GM23248 (cell line): ENCODE measurements at regions not wholly inside any gene's neighbourhood (a gene's known extent, or its start where the extent isn't known, plus 50 kb on each side); places are given as distances from the start of the nearest gene placed in this dataset.

Source experiments
- DNase-seq: peaks from one replicate; pipeline ENCODE4 v3.0.0-alpha.2; 2015
- H2AFZ ChIP-seq: fragments of 200-600 bp; sonication (generic); 2 replicates; pipeline ENCODE4 v1.6.1; 2016; ENCODE audit warnings: antibody characterized with exemption
- H3F3A ChIP-seq: fragments of 200-600 bp; sonication (generic); 2 replicates; pipeline ENCODE4 v1.6.1; 2016; ENCODE audit warnings: mild to moderate bottlenecking, antibody characterized with exemption, mixed run types; ENCODE audit not compliant: insufficient read depth
- H3K27ac ChIP-seq: fragments of 200-600 bp; sonication (generic); 2 replicates; pipeline ENCODE4 v1.5.1; 2016; ENCODE audit warnings: mild to moderate bottlenecking
- H3K27me3 ChIP-seq: fragments of 200-600 bp; sonication (generic); replicated peaks from 2 replicates; pipeline ENCODE4 v1.6.1; 2016; ENCODE audit warnings: mild to moderate bottlenecking; ENCODE audit not compliant: insufficient read depth
- H3K36me3 ChIP-seq: fragments of 200-600 bp; sonication (generic); 2 replicates; pipeline ENCODE4 v1.6.1; 2016; ENCODE audit warnings: low read depth, mild to moderate bottlenecking
- H3K4me1 ChIP-seq: fragments of 200-600 bp; sonication (generic); 2 replicates; pipeline ENCODE4 v1.6.1; 2016; ENCODE audit warnings: mild to moderate bottlenecking; ENCODE audit not compliant: insufficient read depth
- H3K4me2 ChIP-seq: fragments of 200-600 bp; sonication (generic); one replicate; pipeline ENCODE4 v1.6.1; 2016; ENCODE audit warnings: mild to moderate bottlenecking; ENCODE audit not compliant: unreplicated experiment
- H3K4me3 ChIP-seq: fragments of 200-600 bp; sonication (generic); 2 replicates; pipeline ENCODE4 v1.5.1; 2016; ENCODE audit warnings: mild to moderate bottlenecking
- H3K79me2 ChIP-seq: fragments of 200-600 bp; sonication (generic); 2 replicates; pipeline ENCODE4 v1.6.1; 2016; ENCODE audit warnings: mild to moderate bottlenecking; ENCODE audit not compliant: insufficient read depth
- H3K9ac ChIP-seq: fragments of 200-600 bp; sonication (generic); 2 replicates; pipeline ENCODE4 v1.6.1; 2016; ENCODE audit warnings: mild to moderate bottlenecking
- H3K9me2 ChIP-seq: fragments of 200-600 bp; sonication (generic); 2 replicates; pipeline ENCODE4 v1.6.1; 2016; ENCODE audit warnings: mixed run types, mild to moderate bottlenecking, moderate library complexity; ENCODE audit not compliant: insufficient read depth
- H3K9me3 ChIP-seq: fragments of 200-600 bp; sonication (generic); one replicate; pipeline ENCODE4 v1.6.1; 2017; ENCODE audit warnings: low read depth
- H4K20me1 ChIP-seq: fragments of 200-600 bp; sonication (generic); 2 replicates; pipeline ENCODE4 v1.6.0; 2016; ENCODE audit not compliant: insufficient read depth
- EZH2 ChIP-seq: fragments of 200-600 bp; sonication (generic); IDR thresholded peaks from 2 replicates; pipeline ENCODE4 v1.6.1; 2018; ENCODE audit warnings: antibody characterized with exemption, mild to moderate bottlenecking; ENCODE audit not compliant: insufficient read depth, poor library complexity, severe bottlenecking
- EZH2phosphoT487 ChIP-seq: fragments of 200-600 bp; sonication (generic); IDR thresholded peaks from 2 replicates; pipeline ENCODE4 v1.6.1; 2018; ENCODE audit warnings: antibody characterized with exemption, moderate library complexity, mild to moderate bottlenecking, low read depth; ENCODE audit not compliant: insufficient read depth
- WGBS, 2 experiments: methylation state at CpG; one replicate each; pipeline ENCODE4 v1.1.6; 2015 to 2017; ENCODE audit warnings: low lambda C conversion rate in 2 of 2, low coverage in 1 of 2; ENCODE audit errors: missing lambda C conversion rate in 2 of 2; 5-methylcytosine and 5-hydroxymethylcytosine counted together
- in situ Hi-C: fragments of 300-500 bp; cut with MboI; formaldehyde crosslinking; loops from 2 replicates; pipeline ENCODE4 v1.15.0; 2020

GRCh38 chr1:5111581-5111980 lies 457.2 kb downstream of the AJAP1 start:
- in situ Hi-C loops = no loop called here
- Histone ChIP-seq H3K36me3 (no peaks in the 10 kb centered on the region), H3K4me2 (no peak overlapping the region), H4K20me1 (no peaks in the 10 kb centered on the region), H3F3A (no peaks in the 10 kb centered on the region), H3K9me3 (no peaks in the 10 kb centered on the region), H3K4me3 (no peak overlapping the region), H3K9ac (no peak overlapping the region), H3K9me2 (no peaks in the 10 kb centered on the region), H3K4me1 (no peaks in the 10 kb centered on the region), H3K27ac (no peak overlapping the region), H3K27me3 (no peaks in the 10 kb centered on the region), H3K79me2 (no peaks in the 10 kb centered on the region), H2AFZ (no peak overlapping the region)
- 13 to 26% methylated on average over 2 of the region's 2 CpGs for WGBS, 2 experiments
- TF ChIP-seq EZH2phosphoT487 (no peak), EZH2 (no peak)
- no peak for DNase-seq

- Histone ChIP-seq H3K36me3 (no peaks in the 10 kb centered on the region), H2AFZ (no peak overlapping the region), H3K27ac (no peak overlapping the region), H3K9me2 (no peaks in the 10 kb centered on the region), H3K9me3 (no peaks in the 10 kb centered on the region), H3K27me3 (no peaks in the 10 kb centered on the region), H4K20me1 (no peaks in the 10 kb centered on the region), H3K4me3 (no peak overlapping the region), H3K79me2 (no peaks in the 10 kb centered on the region), H3F3A (no peaks in the 10 kb centered on the region), H3K9ac (no peak overlapping the region), H3K4me1 (no peaks in the 10 kb centered on the region), H3K4me2 (no peak overlapping the region)
- 13 to 14% methylated on average over 8 of the region's 8 CpGs for WGBS, 2 experiments
- no peak for DNase-seq
- in situ Hi-C loops = no loop called here
- no peak for TF ChIP-seq EZH2phosphoT487
- TF ChIP-seq EZH2 = no peak
Measured at GRCh38 chr1:5110508-5110907, 456.1 kb downstream of the AJAP1 start.

GRCh38 chr1:5109633-5110032 lies 455.2 kb downstream of the AJAP1 start:
- no peak overlapping the region for H3K4me2 ChIP-seq
- no peak for DNase-seq
- no peak overlapping the region for H3K9ac ChIP-seq
- no peaks in the 10 kb centered on the region for H4K20me1 ChIP-seq
- TF ChIP-seq EZH2phosphoT487 (no peak), EZH2 (no peak)
- no peaks in the 10 kb centered on the region for H3K9me3 ChIP-seq
- no peaks in the 10 kb centered on the region for H3K36me3 ChIP-seq
- H3K79me2 ChIP-seq = no peaks in the 10 kb centered on the region
- no peaks in the 10 kb centered on the region for H3K27me3 ChIP-seq
- no peaks in the 10 kb centered on the region for H3K4me1 ChIP-seq
- no peaks in the 10 kb centered on the region for H3F3A ChIP-seq
- in situ Hi-C loops = no loop called here
- H3K9me2 ChIP-seq = no peaks in the 10 kb centered on the region
- H2AFZ ChIP-seq = no peak overlapping the region
- no peak overlapping the region for H3K4me3 ChIP-seq
- 20 to 23% methylated on average over 11 of the region's 11 CpGs for WGBS, 2 experiments
- no peak overlapping the region for H3K27ac ChIP-seq

- in situ Hi-C loops = no loop called here
- H3F3A ChIP-seq = no peaks in the 10 kb centered on the region
- no peak overlapping the region for H3K4me2 ChIP-seq
- WGBS, 2 experiments = 14 to 15% methylated on average over 5 of the region's 5 CpGs
- H3K4me3 ChIP-seq = no peak overlapping the region
- no peaks in the 10 kb centered on the region for H3K36me3 ChIP-seq
- no peak overlapping the region for H3K9ac ChIP-seq
- H3K9me2 ChIP-seq = no peaks in the 10 kb centered on the region
- no peak overlapping the region for H3K27ac ChIP-seq
- no peaks in the 10 kb centered on the region for H3K27me3 ChIP-seq
- no peak for DNase-seq
- no peaks in the 10 kb centered on the region for H3K79me2 ChIP-seq
- TF ChIP-seq EZH2phosphoT487 = no peak
- no peak for TF ChIP-seq EZH2
- H4K20me1 ChIP-seq = no peaks in the 10 kb centered on the region
- no peak overlapping the region for H2AFZ ChIP-seq
- H3K9me3 ChIP-seq = no peaks in the 10 kb centered on the region
- H3K4me1 ChIP-seq = no peaks in the 10 kb centered on the region
Measured at GRCh38 chr1:5108740-5109139, 454.3 kb downstream of the AJAP1 start.

- Histone ChIP-seq H3K79me2 (no peaks in the 10 kb centered on the region), H3K9me2 (no peaks in the 10 kb centered on the region), H3K4me3 (no peak overlapping the region), H3K9ac (no peak overlapping the region), H3K36me3 (no peaks in the 10 kb centered on the region), H4K20me1 (no peaks in the 10 kb centered on the region), H3K4me1 (no peaks in the 10 kb centered on the region), H3K27me3 (no peaks in the 10 kb centered on the region), H3K27ac (no peak overlapping the region), H3K4me2 (no peak overlapping the region), H3K9me3 (no peaks in the 10 kb centered on the region), H2AFZ (no peak overlapping the region), H3F3A (no peaks in the 10 kb centered on the region)
- no peak for DNase-seq
- 2 to 7% methylated on average over 2 of the region's 2 CpGs for WGBS, 2 experiments
- in situ Hi-C loops = no loop called here
- TF ChIP-seq EZH2phosphoT487 (no peak), EZH2 (no peak)
Measured at GRCh38 chr1:5105744-5106143, 451.3 kb downstream of the AJAP1 start.
